ENCODE measurements at regions not wholly inside any gene's neighbourhood (a gene's known extent, or its start where the extent isn't known, plus 50 kb on each side); places are given as distances from the start of the nearest gene placed in this dataset.

- no peak for DNase-seq
Observed at GRCh38 chr2:203789618-203790017, 78.0 kb upstream of the CTLA4 start.

DNA sequence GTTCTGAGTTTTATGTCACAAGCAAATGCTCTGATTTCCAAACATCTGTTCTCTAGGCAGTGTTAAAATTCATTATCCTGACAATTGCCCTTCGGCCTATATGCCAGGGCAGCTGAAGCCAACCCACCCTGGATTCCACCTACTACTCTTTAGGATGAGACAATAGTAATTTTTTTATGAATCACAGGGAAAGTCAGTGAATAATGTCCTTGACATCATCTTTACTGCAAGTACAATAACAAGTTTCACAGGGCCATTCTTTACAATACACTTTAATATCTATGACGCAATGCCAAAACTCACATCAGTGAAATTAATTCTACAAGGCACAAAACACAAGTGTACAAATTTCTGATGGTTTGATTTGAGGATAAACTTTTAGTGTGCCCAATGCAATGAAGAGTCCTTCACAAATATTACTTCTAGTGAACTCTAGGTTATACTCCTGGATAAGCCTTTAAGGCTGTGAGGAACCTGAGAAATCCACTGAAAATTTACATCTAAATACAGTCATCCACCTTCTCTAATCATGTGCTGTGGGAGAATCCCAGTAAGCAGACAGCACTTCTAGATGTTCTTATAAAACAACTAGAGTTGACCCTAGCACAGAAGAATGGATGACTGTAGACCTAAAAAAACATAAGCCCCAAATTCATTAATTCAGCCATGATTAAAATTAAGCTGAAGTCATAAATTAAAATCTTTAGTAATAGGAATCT, 77.3 kb upstream of the CTLA4 start:
- no peak for DNase-seq

DNA sequence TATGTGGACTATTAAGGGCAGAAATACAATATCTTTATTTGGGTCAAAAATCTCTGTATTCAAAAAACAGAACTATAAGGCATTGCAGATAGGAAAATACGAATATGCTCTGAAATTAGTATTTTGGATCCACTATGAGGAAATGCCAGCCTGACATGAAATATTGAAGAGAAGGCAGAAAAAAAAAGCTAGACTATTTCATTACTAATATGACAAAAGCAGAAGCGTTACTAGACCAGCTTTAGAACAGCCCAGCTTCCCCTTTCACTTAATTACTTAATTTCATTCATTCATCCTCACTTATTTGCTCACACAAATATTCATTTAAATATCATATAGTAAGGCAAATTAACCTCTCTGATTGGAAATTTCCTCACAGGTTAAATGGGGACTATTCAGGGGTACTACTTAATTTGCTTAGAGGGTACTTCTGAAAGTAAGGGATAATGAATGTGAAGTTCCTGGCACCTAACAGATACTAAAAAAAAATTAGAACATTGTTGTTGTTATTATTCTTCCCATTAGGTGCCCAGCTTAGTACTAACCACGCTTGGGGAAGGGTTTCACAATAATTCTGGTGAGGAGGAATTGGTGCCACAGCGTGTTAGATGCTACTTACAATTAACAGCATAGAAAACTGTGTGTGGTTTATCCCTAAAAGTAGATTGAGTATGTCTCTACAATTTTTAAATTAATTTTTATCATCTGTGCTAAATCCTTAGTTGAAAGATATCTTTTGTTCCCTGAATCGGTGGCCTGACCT, 71.1 kb upstream of the CTLA4 start:
- DNase-seq = no peak

DNA sequence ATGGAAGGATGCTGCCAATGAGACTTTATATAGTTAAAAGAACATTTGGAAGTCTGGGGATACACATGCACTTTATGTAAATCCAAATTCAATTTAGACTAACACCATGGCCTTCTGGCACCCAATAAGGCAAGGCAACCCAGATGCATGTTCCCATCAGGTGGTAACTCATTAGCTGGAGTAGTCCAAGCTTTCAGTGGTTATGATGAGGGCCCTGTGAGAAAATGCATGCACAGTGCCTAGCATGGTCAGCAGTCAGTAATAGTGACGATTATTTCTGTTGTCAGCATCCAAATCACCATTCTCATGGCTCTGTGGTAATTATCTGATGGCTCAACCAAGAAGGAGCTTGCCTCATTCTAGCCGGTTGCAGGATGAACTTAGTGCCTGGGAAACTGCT, 70.3 kb upstream of the CTLA4 start:
- DNase-seq = no peak

DNA sequence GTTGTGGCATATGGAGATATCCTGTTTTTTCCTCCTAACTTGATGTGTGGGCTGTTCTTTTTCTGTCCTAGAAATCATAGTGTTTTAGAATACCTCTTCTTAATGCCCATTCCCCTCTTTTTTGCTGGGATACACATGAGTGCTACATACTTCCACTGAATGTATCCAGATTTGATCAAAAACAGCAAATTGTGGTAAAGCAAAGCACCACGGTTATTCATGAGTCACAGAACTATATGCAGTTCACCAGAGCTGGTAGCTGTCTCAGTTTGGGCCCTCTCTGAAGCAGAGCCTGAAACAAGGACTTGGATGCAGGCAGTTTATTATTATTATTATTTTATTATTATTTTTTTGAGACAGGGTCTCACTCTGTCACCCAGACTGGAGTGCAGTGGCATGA, 69.9 kb upstream of the CTLA4 start:
- no peak for DNase-seq

GRCh38 chr2:203798296-203799087, 69.1 kb upstream of the CTLA4 start:
- DNase-seq = no peak

- DNase-seq = no peak
Observed at GRCh38 chr2:203799908-203800307, 67.7 kb upstream of the CTLA4 start.

DNA sequence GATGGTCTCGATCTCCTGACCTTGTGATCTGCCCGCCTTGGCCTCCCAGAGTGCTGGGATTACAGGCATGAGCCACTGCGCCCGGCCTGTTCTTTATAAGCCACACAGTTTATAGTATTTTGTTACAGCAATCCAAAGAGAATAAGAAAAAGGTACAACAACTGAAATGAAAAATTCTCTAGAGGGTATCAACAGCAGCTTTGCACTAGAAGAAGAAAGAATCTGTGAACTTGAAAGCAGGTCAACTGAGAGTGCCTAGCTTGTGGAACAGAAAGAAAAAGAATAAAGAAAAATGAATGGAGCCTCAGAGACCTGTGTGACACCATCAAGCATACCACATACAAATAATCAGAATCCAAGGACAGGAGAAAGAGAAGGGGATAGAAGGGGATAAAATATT, 66.8 kb upstream of the CTLA4 start:
- DNase-seq = no peak

GRCh38 chr2:203802342-203803052, 65.1 kb upstream of the CTLA4 start:
- no peak for DNase-seq

- no peak for DNase-seq
Observed at GRCh38 chr2:203803053-203803429, 64.5 kb upstream of the CTLA4 start.

- no peak for DNase-seq
Observed at GRCh38 chr2:203804070-203804469, 63.5 kb upstream of the CTLA4 start.

DNA sequence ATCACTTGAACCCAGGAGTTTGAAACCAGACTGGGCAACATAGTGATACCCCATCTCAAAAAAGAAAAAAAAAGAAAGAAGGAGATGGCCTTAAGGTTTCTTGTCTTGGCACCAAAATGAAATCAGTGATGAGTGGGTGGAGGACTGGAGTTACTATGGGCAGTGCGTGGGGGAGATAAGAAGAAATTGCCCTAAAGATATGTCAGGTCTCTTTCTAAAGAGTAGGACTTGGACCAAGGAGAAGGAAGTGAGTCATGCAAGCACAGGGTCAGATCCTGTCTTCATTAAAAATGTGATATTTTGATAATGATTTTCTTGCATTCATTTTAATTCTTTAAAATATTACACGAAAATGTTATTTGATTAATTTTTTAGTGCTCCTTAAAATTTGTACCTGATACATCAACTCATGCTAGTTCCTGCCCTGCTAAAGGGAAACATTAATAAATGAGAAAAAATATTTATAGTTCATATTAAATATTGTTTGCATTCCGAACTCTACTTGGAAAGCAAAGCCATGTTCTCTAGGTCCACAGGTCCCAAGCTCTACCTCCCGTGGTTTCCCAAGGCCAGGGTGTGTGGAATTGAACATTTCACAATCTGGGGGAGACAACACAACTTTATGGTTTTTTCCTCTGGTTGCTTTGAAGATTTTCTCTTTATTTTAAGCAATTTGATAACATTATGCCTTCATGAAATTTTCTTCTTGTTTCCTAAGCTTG, 62.6 kb upstream of the CTLA4 start:
- no peak for DNase-seq

GRCh38 chr2:203805486-203805838, 62.1 kb upstream of the CTLA4 start:
- DNase-seq = no peak

DNA sequence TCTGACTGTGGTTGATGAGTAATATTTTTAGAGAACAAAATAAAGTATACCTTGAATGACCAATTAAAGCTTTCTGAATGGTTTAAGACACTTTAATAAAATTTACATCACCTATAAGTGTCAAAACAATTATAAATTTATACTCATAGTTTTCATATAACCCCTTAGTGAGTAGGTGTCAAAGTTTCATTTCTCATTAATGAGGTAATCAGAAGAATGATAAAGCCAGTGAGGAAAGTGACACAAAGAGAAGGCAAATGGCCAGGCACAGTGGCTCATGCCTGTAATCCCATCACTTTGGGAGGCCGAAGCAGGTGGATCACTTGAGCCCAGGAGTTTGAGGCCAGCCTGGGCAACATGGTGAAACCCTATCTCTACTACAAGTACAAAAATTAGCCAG, 60.8 kb upstream of the CTLA4 start:
- DNase-seq = no peak

GRCh38 chr2:203808046-203808750, 59.4 kb upstream of the CTLA4 start:
- DNase-seq = no peak

- DNase-seq = no peak
Observed at GRCh38 chr2:203809084-203809521, 58.5 kb upstream of the CTLA4 start.

DNA sequence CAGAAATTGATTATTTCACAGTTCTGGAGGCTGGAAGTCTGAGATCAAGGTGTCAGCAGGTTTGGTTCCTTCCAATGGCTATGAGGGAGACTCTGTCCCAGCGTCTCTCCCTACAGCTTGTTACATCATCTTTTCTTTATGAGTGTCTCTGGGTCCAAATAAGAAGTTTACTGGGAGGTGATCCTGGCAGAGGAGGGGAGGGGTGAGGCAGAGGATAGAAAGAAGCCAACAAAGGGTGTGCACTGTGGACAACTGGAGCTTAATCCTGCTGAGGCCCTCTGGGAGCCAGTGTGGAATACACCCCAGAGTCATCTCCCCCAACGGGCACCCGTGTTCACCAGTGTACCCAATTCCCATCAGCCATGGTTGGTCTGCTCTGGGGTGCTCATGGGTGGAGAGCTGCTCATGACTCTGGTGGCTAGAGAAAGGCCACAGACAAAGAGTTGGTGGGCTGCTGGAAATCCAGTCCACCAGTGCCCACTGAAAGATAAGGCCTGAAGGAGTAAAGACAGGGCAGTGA, 57.5 kb upstream of the CTLA4 start:
- DNase-seq = no peak

DNA sequence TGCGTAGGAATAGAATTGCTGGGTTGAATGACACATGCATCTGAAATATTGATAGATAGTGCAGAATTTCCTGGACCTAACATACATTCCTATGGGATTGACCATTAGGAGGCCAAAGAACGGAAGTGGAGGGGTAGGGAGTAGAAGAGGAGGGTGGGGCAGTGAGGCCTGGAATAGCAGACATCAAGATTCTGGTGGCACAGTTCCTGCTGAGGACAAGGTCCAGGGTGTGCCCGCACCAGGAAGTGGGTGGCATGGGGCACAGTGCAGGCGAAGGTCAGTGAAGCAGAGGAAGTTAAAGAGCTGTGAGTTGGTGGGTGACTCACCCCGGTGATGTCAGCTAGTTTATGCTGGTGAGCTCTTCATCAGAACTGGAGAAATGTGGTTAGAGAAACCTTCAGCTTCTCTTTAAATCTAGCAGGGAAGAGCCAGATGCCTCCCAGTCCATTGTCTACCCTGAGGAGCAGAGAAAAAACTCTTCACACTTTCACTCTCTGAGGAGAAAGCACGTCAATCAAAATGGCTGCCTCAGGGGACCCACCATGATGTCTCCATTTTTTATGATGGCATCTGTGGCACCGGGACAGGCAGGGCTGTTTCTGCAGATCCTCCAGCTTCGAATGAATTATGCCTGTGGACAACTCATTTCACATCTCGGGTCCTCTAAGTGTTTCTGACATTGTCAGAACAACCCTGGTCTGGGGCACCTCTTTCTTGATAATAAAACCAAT, 55.9 kb upstream of the CTLA4 start:
- no peak for DNase-seq

DNA sequence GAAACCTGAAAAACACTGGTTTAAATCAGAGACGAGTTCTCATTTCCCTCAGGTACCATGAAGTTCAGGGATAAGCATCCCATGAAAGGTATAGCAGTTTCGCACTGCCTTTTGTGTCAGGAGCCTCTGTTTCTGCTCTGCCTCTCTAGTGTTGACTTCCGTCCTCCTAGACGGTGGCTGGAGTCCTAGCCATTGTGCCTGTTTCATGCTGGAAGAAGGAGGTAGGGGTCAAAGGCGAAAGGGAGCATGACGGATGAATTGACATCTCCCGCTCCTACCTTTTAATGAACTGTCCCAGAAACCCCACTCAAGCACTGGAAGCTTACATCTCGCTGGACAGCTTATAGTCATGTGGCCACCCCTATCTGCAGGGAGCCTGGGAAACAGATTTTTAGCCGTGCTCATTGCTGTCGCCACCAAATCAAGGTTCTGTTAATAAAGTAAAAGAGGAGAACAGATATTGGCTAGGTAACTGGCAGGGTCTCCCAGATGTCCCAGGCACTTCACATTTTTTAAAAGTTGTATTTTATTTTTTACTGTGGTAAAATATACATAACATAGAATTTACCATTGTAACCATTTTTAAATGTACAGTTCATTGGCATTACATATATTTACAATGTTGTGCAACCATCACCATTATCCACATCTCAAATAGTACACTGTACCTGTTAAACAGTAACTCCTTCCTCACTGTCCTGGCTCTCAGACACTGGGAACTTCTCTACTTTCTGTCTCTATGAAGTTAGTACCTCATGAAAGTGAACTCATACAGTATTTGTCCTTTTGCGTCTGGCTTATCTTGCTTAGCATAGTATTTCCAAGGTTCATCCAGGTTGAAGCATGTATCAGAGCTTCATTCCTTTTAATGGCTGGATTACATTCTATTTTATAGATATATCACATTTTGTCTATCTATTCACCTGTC, 55.0 kb upstream of the CTLA4 start:
- no peak for DNase-seq

DNA sequence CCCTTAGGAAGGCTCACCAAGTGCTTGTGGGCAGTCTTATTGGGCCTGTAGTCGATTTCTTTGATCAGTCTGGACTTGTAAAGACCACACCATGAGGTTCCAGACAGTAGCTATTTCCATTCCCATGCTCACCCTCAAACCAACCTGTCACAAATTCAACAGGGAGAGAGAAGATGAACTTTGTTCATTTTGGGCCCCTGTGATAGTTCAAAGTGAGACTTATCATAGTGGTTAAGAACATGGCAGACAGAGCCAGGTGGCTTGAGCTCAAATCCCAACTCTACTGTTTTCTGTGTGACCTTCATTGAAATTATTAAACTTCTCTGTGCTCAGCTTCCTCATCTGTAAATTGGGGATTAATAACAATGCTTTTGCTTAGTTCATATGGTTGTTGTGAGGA, 53.9 kb upstream of the CTLA4 start:
- DNase-seq = no peak

Measured in SHP77 treated with DMSO at 0.1 percent for 48 hours (cell line).